IMR-90 (cell line): ENCODE measurements at regions not wholly inside any gene's neighbourhood (a gene's known extent, or its start where the extent isn't known, plus 50 kb on each side); places are given as distances from the start of the nearest gene placed in this dataset.

Source experiments
- CTCF ChIP-seq: conservative IDR thresholded peaks from 2 replicates; pipeline ENCODE4 v1.5.1; 2012; ENCODE audit warnings: mild to moderate bottlenecking, low read depth, low read length, improper control_type of control experiment
- MAFK ChIP-seq: IDR thresholded peaks from 2 replicates; pipeline ENCODE4 v1.6.1; 2012; ENCODE audit warnings: low read depth, low read length, improper control_type of control experiment
- POLR2A ChIP-seq: IDR thresholded peaks from 2 replicates; pipeline ENCODE4 v1.6.1; 2012; ENCODE audit warnings: mild to moderate bottlenecking, low read depth, low read length

DNA sequence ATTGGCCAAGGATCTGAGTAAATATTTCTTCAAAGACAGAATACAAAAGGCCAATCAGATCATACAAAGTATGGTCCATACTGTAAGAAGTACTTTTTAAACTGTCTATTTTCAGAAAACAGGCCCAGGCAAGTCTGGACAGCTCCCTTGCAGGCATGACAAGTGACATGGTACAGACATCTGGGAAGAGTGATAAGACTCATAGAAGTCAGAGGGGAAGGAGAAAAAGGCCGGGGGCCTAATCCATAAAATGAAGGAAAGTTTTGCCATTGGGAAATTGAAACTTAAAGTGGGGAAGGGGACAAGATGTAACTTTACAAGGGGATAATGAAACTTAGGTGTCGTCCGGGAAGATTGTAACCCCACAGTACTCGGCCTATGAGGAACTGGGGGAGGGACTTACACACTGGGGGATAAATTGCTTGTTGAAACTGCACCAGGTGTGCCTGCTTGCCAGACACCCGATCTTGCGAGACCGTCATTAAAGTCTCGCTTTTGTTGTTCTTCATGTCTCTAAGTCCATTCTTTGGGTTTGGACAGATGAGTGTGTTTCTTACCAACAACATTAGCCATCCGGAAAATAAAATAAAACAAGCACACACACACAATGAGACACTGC is 684.0 kb downstream of the CDH11 start:
- no peak for TF ChIP-seq CTCF
- TF ChIP-seq MAFK, result no peak
- TF ChIP-seq POLR2A, result no peak
